OCI-LY1 (cell line): ENCODE measurements at regions not wholly inside any gene's neighbourhood (a gene's known extent, or its start where the extent isn't known, plus 50 kb on each side); places are given as distances from the start of the nearest gene placed in this dataset.

Experiments
- CTCF ChIP-seq: fragments of 200-600 bp; sonication (generic), shearing (Covaris generic); IDR thresholded peaks from 2 replicates; pipeline ENCODE4 v1.5.1; 2017; ENCODE audit warnings: mild to moderate bottlenecking, antibody characterized with exemption, low read length, moderate library complexity, mixed read lengths
- EZH2 ChIP-seq: fragments of 200-600 bp; sonication (generic), shearing (Covaris generic); IDR thresholded peaks from 2 replicates; pipeline ENCODE4 v1.8.0; 2017; ENCODE audit warnings: borderline replicate concordance, mixed run types, mild to moderate bottlenecking, antibody characterized with exemption, low read length, moderate library complexity, mixed read lengths

- no peak for TF ChIP-seq CTCF
- TF ChIP-seq EZH2, result no peak
Observed at GRCh38 chr12:77213319-77213718, 147.9 kb upstream of the E2F7 start.
